ENCODE measurements at regions not wholly inside any gene's neighbourhood (a gene's known extent, or its start where the extent isn't known, plus 50 kb on each side); places are given as distances from the start of the nearest gene placed in this dataset.
A peak's percentile ranks its signal among the peaks of the same experiment; 100 is the strongest.

DNA sequence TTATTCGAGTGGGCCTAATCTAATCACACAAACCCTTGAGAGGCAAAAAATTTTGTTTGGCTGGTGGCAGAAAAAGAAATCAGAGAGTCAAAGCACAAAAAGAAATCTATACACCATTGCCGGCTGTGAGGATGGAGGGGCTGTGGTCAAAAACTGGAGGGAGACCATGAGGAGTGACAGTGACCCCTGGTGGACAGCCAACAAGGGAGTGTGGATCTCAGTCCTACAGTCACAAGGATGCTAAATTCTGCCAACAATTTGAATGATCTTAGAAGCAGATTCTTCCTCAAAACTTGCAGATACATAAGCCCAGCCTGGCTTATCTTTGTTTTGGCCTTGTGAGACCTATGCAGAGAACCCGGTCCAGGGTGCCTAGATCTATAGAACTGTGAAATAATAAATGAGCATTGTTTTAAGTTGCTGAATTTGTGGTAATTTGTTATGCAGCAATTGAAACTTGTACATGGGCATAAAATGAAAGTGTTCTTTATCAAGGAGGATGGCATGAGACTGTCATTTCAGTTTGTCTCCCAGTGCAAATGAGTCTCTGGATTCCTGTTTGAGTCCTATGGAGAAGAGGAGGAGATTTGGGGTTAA is 103.0 kb upstream of the ARHGEF26 start:
- dilution Hi-C loops (cut with MboI; ENCODE audit: extremely low pct_ligation_motif_present, low sequenced_read_pairs), result no loop called here
- Histone ChIP-seq H3K79me2 (ENCODE audit: control insufficient read depth, insufficient read depth, low read length) (no peaks in the 10 kb centered on the region), H3K27me3 (ENCODE audit: control insufficient read depth, extremely low read depth, insufficient read depth, low read length) (no peaks in the 10 kb centered on the region), H3K4me3 (ENCODE audit: control insufficient read depth in 2 of 3, extremely low read depth in 1 of 3, insufficient read depth in 2 of 3, low read depth in 1 of 3, low read length in 3 of 3) (no peak overlapping the region), H3K4me1 (ENCODE audit: control insufficient read depth, extremely low read depth, insufficient read depth, low read length) (no peaks in the 10 kb centered on the region), H3K9ac (ENCODE audit: control insufficient read depth, extremely low read depth, insufficient read depth, low read length) (no peak overlapping the region), H3K27ac (ENCODE audit: control insufficient read depth, insufficient read depth, low read length) (no peak overlapping the region), H3K36me3 (ENCODE audit: control insufficient read depth in 2 of 2, extremely low read depth in 1 of 2, insufficient read depth in 2 of 2, low read length in 2 of 2) (no peaks in the 10 kb centered on the region), H2AFZ (ENCODE audit: control insufficient read depth, low read length) (no peak overlapping the region), H4K20me1 (ENCODE audit: control insufficient read depth, extremely low read depth, insufficient read depth, low read length) (no peaks in the 10 kb centered on the region), H3K9me1 (ENCODE audit: control insufficient read depth, extremely low read depth, insufficient read depth, low read length) (no peaks in the 10 kb centered on the region), H3K9me3 (ENCODE audit: control insufficient read depth, low read depth, low read length) (no peaks in the 10 kb centered on the region), H3K4me2 (ENCODE audit: control insufficient read depth, extremely low read depth, insufficient read depth, low read depth, low read length) (no peak overlapping the region)
- FAIRE-seq (no peak), DNase-seq (ENCODE audit: low read depth, low spot score) (no peak)
- TF ChIP-seq EZH2 (IDR thresholded peaks at IDR 0.05; ENCODE audit: low read length) (no peak), CTCF (optimal IDR thresholded peaks at IDR 0.05 in 1 of 3, IDR thresholded peaks at IDR 0.05 in 1 of 3, conservative IDR thresholded peaks at IDR 0.05 in 1 of 3; ENCODE audit: extremely low read depth in 1 of 3, insufficient read depth in 2 of 3, low read length in 3 of 3) (peak; percentile 67 to 82 (median 75))

DNA sequence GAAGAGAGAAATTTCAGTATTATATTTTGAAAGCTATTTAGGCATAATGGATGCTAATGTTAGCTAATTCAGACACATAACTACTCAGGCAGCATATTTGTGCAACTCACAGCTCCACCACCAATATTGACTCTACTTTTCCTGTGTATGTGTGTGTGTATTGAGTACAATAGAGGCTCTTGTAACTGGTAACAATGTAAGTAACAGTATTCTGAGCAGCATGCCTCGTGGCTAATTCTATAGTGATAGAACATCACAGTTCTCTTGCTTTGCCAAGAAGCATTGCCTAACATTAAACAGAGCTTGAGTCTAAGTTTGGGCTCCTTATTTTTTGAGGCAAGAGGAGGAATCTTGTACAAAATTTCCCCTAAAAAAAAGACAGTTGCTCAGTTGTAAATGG is 98.6 kb upstream of the ARHGEF26 start:
- no peak for TF ChIP-seq CTCF (optimal IDR thresholded peaks at IDR 0.05 in 1 of 3, IDR thresholded peaks at IDR 0.05 in 1 of 3, conservative IDR thresholded peaks at IDR 0.05 in 1 of 3; ENCODE audit: extremely low read depth in 1 of 3, insufficient read depth in 2 of 3, low read length in 3 of 3)
- Histone ChIP-seq H3K9me1 (ENCODE audit: control insufficient read depth, extremely low read depth, insufficient read depth, low read length) (no peaks in the 10 kb centered on the region), H3K4me3 (ENCODE audit: control insufficient read depth in 2 of 3, extremely low read depth in 1 of 3, insufficient read depth in 2 of 3, low read depth in 1 of 3, low read length in 3 of 3) (no peak overlapping the region), H3K4me1 (ENCODE audit: control insufficient read depth, extremely low read depth, insufficient read depth, low read length) (no peaks in the 10 kb centered on the region), H3K9me3 (ENCODE audit: control insufficient read depth, low read depth, low read length) (no peaks in the 10 kb centered on the region), H3K27me3 (ENCODE audit: control insufficient read depth, extremely low read depth, insufficient read depth, low read length) (no peaks in the 10 kb centered on the region), H3K4me2 (ENCODE audit: control insufficient read depth, extremely low read depth, insufficient read depth, low read depth, low read length) (no peak overlapping the region), H3K36me3 (ENCODE audit: control insufficient read depth in 2 of 2, extremely low read depth in 1 of 2, insufficient read depth in 2 of 2, low read length in 2 of 2) (no peaks in the 10 kb centered on the region), H3K27ac (ENCODE audit: control insufficient read depth, insufficient read depth, low read length) (no peak overlapping the region), H3K9ac (ENCODE audit: control insufficient read depth, extremely low read depth, insufficient read depth, low read length) (no peak overlapping the region), H2AFZ (ENCODE audit: control insufficient read depth, low read length) (no peak overlapping the region), H4K20me1 (ENCODE audit: control insufficient read depth, extremely low read depth, insufficient read depth, low read length) (no peaks in the 10 kb centered on the region), H3K79me2 (ENCODE audit: control insufficient read depth, insufficient read depth, low read length) (no peaks in the 10 kb centered on the region)
- FAIRE-seq (no peak), DNase-seq (ENCODE audit: low read depth, low spot score) (no peak)
- dilution Hi-C loops (cut with MboI; ENCODE audit: extremely low pct_ligation_motif_present, low sequenced_read_pairs), result no loop called here
